Cardiac muscle cell (in vitro differentiated cells and primary cell): ENCODE measurements at regions not wholly inside any gene's neighbourhood (a gene's known extent, or its start where the extent isn't known, plus 50 kb on each side); places are given as distances from the start of the nearest gene placed in this dataset.

ENCODE experiments used
- DNase-seq, 2 donors: peaks; one replicate each; pipeline versions ENCODE4 v3.0.0 to v3.0.0-alpha.2; 2010 to 2017; ENCODE audit warnings: low read depth in 1 of 2, low spot score in 1 of 2
- H3K27ac ChIP-seq: fragments of 200-600 bp; sonication (generic); 2 replicates; pipeline ENCODE4 v1.5.1; 2016
- H3K27me3 ChIP-seq: fragments of 200-600 bp; sonication (generic); 2 replicates; pipeline ENCODE4 v1.6.0; 2016; ENCODE audit warnings: control low read depth
- H3K36me3 ChIP-seq: fragments of 200-600 bp; sonication (generic); 2 replicates; pipeline ENCODE4 v1.5.1; 2016; ENCODE audit warnings: control low read depth
- H3K4me1 ChIP-seq: fragments of 200-600 bp; sonication (generic); 2 replicates; pipeline ENCODE4 v1.8.1; 2017; ENCODE audit warnings: low read depth, mild to moderate bottlenecking, mixed run types
- H3K4me3 ChIP-seq: fragments of 200-600 bp; sonication (generic); 2 replicates; pipeline ENCODE4 v1.5.1; 2016; ENCODE audit warnings: mild to moderate bottlenecking
- H3K9me3 ChIP-seq: fragments of 200-600 bp; sonication (generic); 2 replicates; pipeline ENCODE4 v1.5.1; 2017; ENCODE audit warnings: low read depth, mild to moderate bottlenecking, control low read depth
- TF ChIP-seq, protein P1 (sequence below): IDR thresholded peaks from 2 replicates; pipeline ENCODE4 v1.5.1; 2012; ENCODE audit warnings: low read depth, mild to moderate bottlenecking, low read length

- Histone ChIP-seq H3K4me3 (no peak overlapping the region), H3K27me3 (no peaks in the 10 kb centered on the region), H3K9me3 (no peaks in the 10 kb centered on the region), H3K27ac (no peak overlapping the region), H3K4me1 (no peaks in the 10 kb centered on the region), H3K36me3 (no peaks in the 10 kb centered on the region)
- no peak for DNase-seq
- TF ChIP-seq, protein P1, sequence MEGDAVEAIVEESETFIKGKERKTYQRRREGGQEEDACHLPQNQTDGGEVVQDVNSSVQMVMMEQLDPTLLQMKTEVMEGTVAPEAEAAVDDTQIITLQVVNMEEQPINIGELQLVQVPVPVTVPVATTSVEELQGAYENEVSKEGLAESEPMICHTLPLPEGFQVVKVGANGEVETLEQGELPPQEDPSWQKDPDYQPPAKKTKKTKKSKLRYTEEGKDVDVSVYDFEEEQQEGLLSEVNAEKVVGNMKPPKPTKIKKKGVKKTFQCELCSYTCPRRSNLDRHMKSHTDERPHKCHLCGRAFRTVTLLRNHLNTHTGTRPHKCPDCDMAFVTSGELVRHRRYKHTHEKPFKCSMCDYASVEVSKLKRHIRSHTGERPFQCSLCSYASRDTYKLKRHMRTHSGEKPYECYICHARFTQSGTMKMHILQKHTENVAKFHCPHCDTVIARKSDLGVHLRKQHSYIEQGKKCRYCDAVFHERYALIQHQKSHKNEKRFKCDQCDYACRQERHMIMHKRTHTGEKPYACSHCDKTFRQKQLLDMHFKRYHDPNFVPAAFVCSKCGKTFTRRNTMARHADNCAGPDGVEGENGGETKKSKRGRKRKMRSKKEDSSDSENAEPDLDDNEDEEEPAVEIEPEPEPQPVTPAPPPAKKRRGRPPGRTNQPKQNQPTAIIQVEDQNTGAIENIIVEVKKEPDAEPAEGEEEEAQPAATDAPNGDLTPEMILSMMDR = no peak
These were observed 542.1 kb downstream of the SLITRK1 start for GRCh38 chr13:83340170-83340569.

- no peak for DNase-seq
- Histone ChIP-seq H3K4me3 (no peak overlapping the region), H3K4me1 (no peaks in the 10 kb centered on the region), H3K9me3 (no peaks in the 10 kb centered on the region), H3K27ac (no peak overlapping the region), H3K36me3 (no peaks in the 10 kb centered on the region), H3K27me3 (no peaks in the 10 kb centered on the region)
- TF ChIP-seq, protein P1 = no peak
These were observed 548.5 kb downstream of the SLITRK1 start for GRCh38 chr13:83333614-83334388.

DNA sequence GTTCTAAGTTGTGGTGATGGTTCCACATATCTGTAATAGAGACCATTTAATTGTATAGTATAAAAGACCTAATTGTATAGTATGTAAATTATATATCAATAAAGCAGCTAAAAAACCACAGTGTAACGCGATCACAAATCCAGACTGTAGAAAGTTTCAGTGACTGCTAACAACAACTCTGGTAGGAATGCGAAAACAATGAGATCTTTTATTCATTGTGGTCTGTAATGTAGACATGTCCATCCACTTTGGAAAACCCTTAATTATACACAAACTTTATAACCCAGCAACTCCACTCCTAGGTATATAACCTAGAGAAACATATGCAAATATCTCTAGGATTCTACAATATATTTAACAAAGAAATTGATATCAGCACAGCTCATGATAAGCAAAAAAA, 549.5 kb downstream of the SLITRK1 start:
- TF ChIP-seq, protein P1 = no peak
- no peaks in the 10 kb centered on the region for H3K4me1 ChIP-seq
- H3K9me3 ChIP-seq = no peaks in the 10 kb centered on the region
- H3K27me3 ChIP-seq = no peaks in the 10 kb centered on the region
- H3K36me3 ChIP-seq = no peaks in the 10 kb centered on the region
- no peak overlapping the region for H3K4me3 ChIP-seq
- H3K27ac ChIP-seq = no peak overlapping the region
- no peak for DNase-seq

DNA sequence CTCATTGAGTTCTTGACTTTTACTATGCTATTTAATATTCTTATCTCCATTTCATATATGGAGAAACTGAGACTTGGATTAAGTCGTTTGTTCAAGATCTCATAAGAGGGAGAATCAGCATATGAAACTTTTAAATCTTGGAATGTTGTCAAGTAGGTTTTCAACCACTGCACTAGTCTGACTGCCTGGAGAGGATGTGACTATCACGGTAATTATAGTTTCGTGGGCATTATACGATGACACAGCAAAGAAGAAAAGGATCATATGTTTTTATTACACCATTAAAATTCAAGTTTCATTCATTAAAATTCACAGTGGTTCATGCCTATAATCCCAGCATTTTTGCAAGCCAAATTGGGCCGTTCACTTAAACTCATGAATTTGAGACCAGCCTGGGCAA, 555.2 kb downstream of the SLITRK1 start:
- no peaks in the 10 kb centered on the region for H3K27me3 ChIP-seq
- H3K9me3 ChIP-seq = no peaks in the 10 kb centered on the region
- no peak overlapping the region for H3K27ac ChIP-seq
- H3K36me3 ChIP-seq = no peaks in the 10 kb centered on the region
- H3K4me1 ChIP-seq = no peaks in the 10 kb centered on the region
- no peak for DNase-seq
- TF ChIP-seq, protein P1 = no peak
- no peak overlapping the region for H3K4me3 ChIP-seq

DNA sequence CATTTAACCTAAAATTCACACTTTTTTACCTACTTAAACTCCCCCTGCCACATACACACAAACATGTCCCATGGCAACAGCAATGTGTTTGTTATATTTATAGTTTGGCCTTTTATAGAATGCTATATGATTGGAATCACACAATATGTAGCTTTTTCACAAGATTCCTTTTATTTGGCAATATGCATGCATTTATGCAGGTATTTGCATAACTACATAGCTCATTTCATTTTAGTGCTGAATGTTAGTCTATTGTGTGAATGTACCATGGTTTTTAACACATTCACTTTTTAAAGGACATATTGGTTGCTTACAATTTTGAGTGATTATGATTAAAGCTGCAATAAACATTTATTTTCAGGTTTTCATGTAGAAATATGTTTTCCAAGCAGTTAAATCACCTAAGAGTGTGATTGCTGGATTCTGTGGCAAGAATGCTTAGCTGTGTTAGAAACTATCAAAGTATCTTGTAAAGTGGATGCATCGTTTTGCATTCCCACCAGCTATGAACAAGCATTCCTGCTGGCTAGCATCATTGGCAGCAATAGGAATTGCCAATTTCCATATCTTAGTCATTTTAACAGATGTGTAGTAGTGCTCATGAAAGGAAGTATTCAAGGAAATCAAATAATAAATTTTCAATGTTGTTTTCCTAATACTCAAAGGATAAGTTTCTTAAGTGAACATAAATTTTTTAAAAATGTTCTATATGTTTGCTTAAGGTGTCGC, 557.0 kb downstream of the SLITRK1 start:
- no peaks in the 10 kb centered on the region for H3K9me3 ChIP-seq
- no peaks in the 10 kb centered on the region for H3K27me3 ChIP-seq
- no peak overlapping the region for H3K4me3 ChIP-seq
- TF ChIP-seq, protein P1 = no peak
- H3K36me3 ChIP-seq = no peaks in the 10 kb centered on the region
- no peaks in the 10 kb centered on the region for H3K4me1 ChIP-seq
- no peak overlapping the region for H3K27ac ChIP-seq
- peak in 1 of 2 donors; percentile 21 for DNase-seq
